AG04450 (cell line): ENCODE measurements at regions not wholly inside any gene's neighbourhood (a gene's known extent, or its start where the extent isn't known, plus 50 kb on each side); places are given as distances from the start of the nearest gene placed in this dataset.

Experiments
- CTCF ChIA-PET: fragments of 300-600, 350-600 bp; formaldehyde crosslinking; extraction: SDS; loops from one replicate; lab custom pipeline; 2022; ENCODE audit warnings: antibody characterized with exemption, inconsistent platforms; lab: Charles Lee
- POLR2A ChIA-PET: fragments of 350-600 bp; formaldehyde crosslinking; extraction: SDS; loops from one replicate; lab custom pipeline; 2021; ENCODE audit warnings: antibody characterized with exemption, inconsistent platforms; lab: Yijun Ruan, JAX
- DNase-seq: peaks from one replicate; pipeline ENCODE4 v3.0.0-alpha.2; 2011; ENCODE audit warnings: low read depth, low spot score
- H3K27ac ChIP-seq: one replicate; pipeline ENCODE4 v1.5.1; 2012; ENCODE audit warnings: low read depth, low read length, control low read depth
- H3K27me3 ChIP-seq: one replicate; pipeline ENCODE4 v1.6.0; 2012; ENCODE audit warnings: low read length; ENCODE audit not compliant: control insufficient read depth, insufficient read depth
- H3K4me3 ChIP-seq: 2 replicates; pipeline ENCODE4 v1.5.1; 2011; ENCODE audit warnings: mild to moderate bottlenecking, low read depth, low read length, control low read depth
- H3K9me3 ChIP-seq: 2 replicates; pipeline ENCODE4 v1.5.1; 2012; ENCODE audit warnings: low read length; ENCODE audit not compliant: control insufficient read depth, insufficient read depth
- CTCF ChIP-seq: IDR thresholded peaks from 2 replicates; pipeline ENCODE4 v1.5.1; 2011; ENCODE audit warnings: low read depth, low read length, control low read depth, inconsistent platforms

- no peak for DNase-seq
- Histone ChIP-seq H3K27me3 (no peaks in the 10 kb centered on the region), H3K9me3 (no peaks in the 10 kb centered on the region), H3K4me3 (no peak overlapping the region), H3K27ac (no peak overlapping the region)
- ChIA-PET CTCF (interaction anchor here (0.8 to 4.8 kb wide), 10 partner anchors 8 to 1261 kb away, joined by 3 to 59 read pairs (median 4); partner anchors contain the start of gene SEMA3C), POLR2A (no interaction called here)
- no peak for TF ChIP-seq CTCF
Measured at GRCh38 chr7:81468526-81468925, 301.3 kb downstream of the HGF start.

GRCh38 chr7:81467964-81468363 is 301.9 kb downstream of the HGF start:
- POLR2A ChIA-PET, result no interaction called here
- CTCF ChIA-PET, result interaction anchor here (0.8 to 4.8 kb wide), 11 partner anchors 8 to 1261 kb away, joined by 3 to 59 read pairs (median 3); partner anchors contain the start of gene SEMA3C
- no peak for TF ChIP-seq CTCF
- DNase-seq, result no peak
- H3K4me3 ChIP-seq, result no peak overlapping the region
- no peaks in the 10 kb centered on the region for H3K9me3 ChIP-seq
- no peak overlapping the region for H3K27ac ChIP-seq
- H3K27me3 ChIP-seq, result no peaks in the 10 kb centered on the region

GRCh38 chr7:81462672-81463071 is 307.2 kb downstream of the HGF start:
- Histone ChIP-seq H3K9me3 (no peaks in the 10 kb centered on the region), H3K4me3 (no peak overlapping the region), H3K27ac (no peak overlapping the region), H3K27me3 (no peaks in the 10 kb centered on the region)
- ChIA-PET CTCF (interaction anchor here (1.1 kb wide), 1 partner anchor 23 kb away, joined by 3 read pairs; no protein-coding TSS in a partner anchor), POLR2A (interaction anchor here (0.6 to 0.7 kb wide), 2 partner anchors 739 to 752 kb away, joined by 3 read pairs; no protein-coding TSS in a partner anchor)
- DNase-seq, result peak; percentile 29
- TF ChIP-seq CTCF, result no peak

GRCh38 chr7:81460250-81461045 is 309.4 kb downstream of the HGF start:
- TF ChIP-seq CTCF, result no peak
- POLR2A ChIA-PET, result no interaction called here
- Histone ChIP-seq H3K27ac (no peak overlapping the region), H3K9me3 (no peaks in the 10 kb centered on the region), H3K27me3 (no peaks in the 10 kb centered on the region), H3K4me3 (no peak overlapping the region)
- CTCF ChIA-PET, result interaction anchor here (0.9 to 1.8 kb wide), 2 partner anchors 8 to 10 kb away, joined by 3 to 8 read pairs; no protein-coding TSS in a partner anchor
- DNase-seq, result no peak

- Histone ChIP-seq H3K27ac (no peak overlapping the region), H3K27me3 (no peaks in the 10 kb centered on the region), H3K4me3 (no peak overlapping the region), H3K9me3 (no peaks in the 10 kb centered on the region)
- CTCF ChIA-PET, result no interaction called here
- DNase-seq, result no peak
- TF ChIP-seq CTCF, result no peak
- POLR2A ChIA-PET, result no interaction called here
Measured at GRCh38 chr7:81459485-81459884, 310.4 kb downstream of the HGF start.
